Trophoblast cell (in vitro differentiated cells and primary cell): ENCODE measurements at regions not wholly inside any gene's neighbourhood (a gene's known extent, or its start where the extent isn't known, plus 50 kb on each side); places are given as distances from the start of the nearest gene placed in this dataset.
A peak's percentile ranks its signal among the peaks of the same experiment; 100 is the strongest.

ENCODE experiments used
- DNase-seq, 2 donors: peaks; one replicate each; pipeline ENCODE4 v3.0.0-alpha.2; 2016
- H2AFZ ChIP-seq: 2 replicates; pipeline ENCODE4 v1.6.1; 2013; ENCODE audit warnings: low read length, moderate library complexity, mild to moderate bottlenecking; ENCODE audit not compliant: insufficient read depth, poor library complexity
- H2AK5ac ChIP-seq: 2 replicates; pipeline ENCODE4 v1.6.1; 2013; ENCODE audit warnings: mild to moderate bottlenecking, low read length
- H2BK120ac ChIP-seq: 2 replicates; pipeline ENCODE4 v1.6.1; 2013; ENCODE audit warnings: low read length, mild to moderate bottlenecking, moderate library complexity; ENCODE audit not compliant: insufficient read depth, poor library complexity
- H2BK12ac ChIP-seq: 2 replicates; pipeline ENCODE4 v1.6.1; 2013; ENCODE audit warnings: mild to moderate bottlenecking, low read length, moderate library complexity
- H2BK5ac ChIP-seq: 2 replicates; pipeline ENCODE4 v1.6.1; 2013; ENCODE audit warnings: low read length, low read depth, moderate library complexity, mild to moderate bottlenecking; ENCODE audit not compliant: poor library complexity
- H3K14ac ChIP-seq: 2 replicates; pipeline ENCODE4 v1.6.1; 2013; ENCODE audit warnings: mild to moderate bottlenecking, low read length
- H3K18ac ChIP-seq: 2 replicates; pipeline ENCODE4 v1.6.1; 2013; ENCODE audit warnings: mild to moderate bottlenecking, low read length
- H3K23ac ChIP-seq: 2 replicates; pipeline ENCODE4 v1.6.1; 2013; ENCODE audit warnings: low read length
- H3K27ac ChIP-seq: 2 replicates; pipeline ENCODE4 v1.5.1; 2013; ENCODE audit warnings: low read depth, mild to moderate bottlenecking, inconsistent platforms, low read length, moderate library complexity
- H3K27me3 ChIP-seq: 2 replicates; pipeline ENCODE4 v1.6.1; 2013; ENCODE audit warnings: inconsistent platforms, mild to moderate bottlenecking, low read length, moderate library complexity; ENCODE audit not compliant: insufficient read depth
- H3K36me3 ChIP-seq, 2 experiments: 1 replicate in 1 of 2; 2 replicates in 1 of 2; pipeline ENCODE4 v1.6.1; 2013; ENCODE audit warnings: low read length in 2 of 2, mild to moderate bottlenecking in 2 of 2, moderate library complexity in 1 of 2; ENCODE audit not compliant: insufficient read depth in 2 of 2, control insufficient read depth in 1 of 2
- H3K4ac ChIP-seq: 2 replicates; pipeline ENCODE4 v1.6.1; 2013; ENCODE audit warnings: low read depth, mild to moderate bottlenecking, low read length, moderate library complexity
- H3K4me1 ChIP-seq, 2 experiments: 1 replicate in 1 of 2; 2 replicates in 1 of 2; pipeline ENCODE4 v1.6.1; 2013; ENCODE audit warnings: low read length in 2 of 2, mild to moderate bottlenecking in 2 of 2, moderate library complexity in 1 of 2; ENCODE audit not compliant: insufficient read depth in 2 of 2, control insufficient read depth in 1 of 2
- H3K4me2 ChIP-seq: 2 replicates; pipeline ENCODE4 v1.6.1; 2013; ENCODE audit warnings: inconsistent platforms, mild to moderate bottlenecking, low read length, moderate library complexity
- H3K4me3 ChIP-seq: 2 replicates; pipeline ENCODE4 v1.5.1; 2013; ENCODE audit warnings: mild to moderate bottlenecking, low read depth, low read length, inconsistent platforms
- H3K79me1 ChIP-seq: one replicate; pipeline ENCODE4 v1.6.1; 2013; ENCODE audit warnings: low read length
- H3K79me2 ChIP-seq: 2 replicates; pipeline ENCODE4 v1.6.1; 2013; ENCODE audit warnings: low read length, mild to moderate bottlenecking; ENCODE audit not compliant: control insufficient read depth, insufficient read depth, poor library complexity
- H3K9ac ChIP-seq: 2 replicates; pipeline ENCODE4 v1.6.1; 2013; ENCODE audit warnings: mild to moderate bottlenecking, low read length
- H3K9me3 ChIP-seq: 2 replicates; pipeline ENCODE4 v1.6.1; 2013; ENCODE audit warnings: low read depth, mild to moderate bottlenecking, control low read depth, inconsistent platforms, low read length; ENCODE audit not compliant: insufficient read depth
- H4K12ac ChIP-seq: 2 replicates; pipeline ENCODE4 v1.6.1; 2013; ENCODE audit warnings: low read depth, mild to moderate bottlenecking, low read length, moderate library complexity
- H4K8ac ChIP-seq: 2 replicates; pipeline ENCODE4 v1.6.1; 2013; ENCODE audit warnings: low read depth, mild to moderate bottlenecking, low read length, moderate library complexity
- H4K91ac ChIP-seq: one replicate; pipeline ENCODE4 v1.6.1; 2013; ENCODE audit warnings: low read depth, mild to moderate bottlenecking, low read length, moderate library complexity
- WGBS: extraction: QIAGEN DNeasy Blood & Tissue Kit; methylation state at CpG from one replicate; pipeline ENCODE4 v1.1.7; 2013; ENCODE audit warnings: missing lambda C conversion rate; ENCODE audit not compliant: insufficient read length, insufficient coverage; ENCODE audit errors: extremely low coverage; 5-methylcytosine and 5-hydroxymethylcytosine counted together

GRCh38 chr6:166826264-166826663 lies 130.1 kb downstream of the RNASET2 start:
- H3K79me2 ChIP-seq = no peaks in the 10 kb centered on the region
- no peak overlapping the region for H3K4ac ChIP-seq
- no peak overlapping the region for H4K91ac ChIP-seq
- no peak overlapping the region for H3K23ac ChIP-seq
- no peak overlapping the region for H3K27ac ChIP-seq
- no CpG with 5 or more reads among the region's 6 CpGs for WGBS
- no peak overlapping the region for H2BK5ac ChIP-seq
- no peak overlapping the region for H2AK5ac ChIP-seq
- H2AFZ ChIP-seq = no peak overlapping the region
- no peak overlapping the region for H3K9ac ChIP-seq
- H4K12ac ChIP-seq = no peak overlapping the region
- H4K8ac ChIP-seq = no peak overlapping the region
- DNase-seq = peak in 1 of 2 donors; percentile 36
- no peaks in the 10 kb centered on the region for H3K27me3 ChIP-seq
- no peaks in the 10 kb centered on the region for H3K36me3 ChIP-seq
- no peak overlapping the region for H3K4me2 ChIP-seq
- H3K18ac ChIP-seq = no peak overlapping the region
- H3K14ac ChIP-seq = no peak overlapping the region
- H3K9me3 ChIP-seq = peaks cover 1% of the 10 kb centered on the region
- no peaks in the 10 kb centered on the region for H3K4me1 ChIP-seq
- no peaks in the 10 kb centered on the region for H3K79me1 ChIP-seq
- no peak overlapping the region for H2BK120ac ChIP-seq
- no peak overlapping the region for H2BK12ac ChIP-seq
- H3K4me3 ChIP-seq = no peak overlapping the region

GRCh38 chr6:166825553-166826145 lies 130.7 kb downstream of the RNASET2 start:
- Histone ChIP-seq H4K91ac (no peak overlapping the region), H3K79me2 (no peaks in the 10 kb centered on the region), H3K18ac (no peak overlapping the region), H2BK5ac (no peak overlapping the region), H3K79me1 (no peaks in the 10 kb centered on the region), H2BK120ac (no peak overlapping the region), H3K9me3 (peaks cover 1% of the 10 kb centered on the region), H3K27ac (no peak overlapping the region), H3K9ac (no peak overlapping the region), H3K4me1 (no peaks in the 10 kb centered on the region), H3K14ac (no peak overlapping the region), H2AFZ (no peak overlapping the region), H3K23ac (no peak overlapping the region), H3K27me3 (no peaks in the 10 kb centered on the region), H3K36me3 (no peaks in the 10 kb centered on the region), H3K4ac (no peak overlapping the region), H4K8ac (no peak overlapping the region), H4K12ac (no peak overlapping the region), H2BK12ac (no peak overlapping the region), H2AK5ac (no peak overlapping the region), H3K4me3 (no peak overlapping the region), H3K4me2 (no peak overlapping the region)
- peak in 1 of 2 donors; percentile 22 for DNase-seq
- WGBS = no CpG with 5 or more reads among the region's 6 CpGs

GRCh38 chr6:166824880-166825250 lies 131.5 kb downstream of the RNASET2 start:
- Histone ChIP-seq H3K9me3 (peaks cover 1% of the 10 kb centered on the region), H3K27me3 (no peaks in the 10 kb centered on the region), H4K12ac (no peak overlapping the region), H3K79me2 (no peaks in the 10 kb centered on the region), H4K91ac (no peak overlapping the region), H2AK5ac (no peak overlapping the region), H3K36me3 (no peaks in the 10 kb centered on the region), H3K23ac (no peak overlapping the region), H3K4ac (no peak overlapping the region), H3K4me1 (no peaks in the 10 kb centered on the region), H4K8ac (no peak overlapping the region), H2BK120ac (no peak overlapping the region), H2BK12ac (no peak overlapping the region), H3K18ac (no peak overlapping the region), H2AFZ (no peak overlapping the region), H3K9ac (no peak overlapping the region), H3K79me1 (no peaks in the 10 kb centered on the region), H3K27ac (no peak overlapping the region), H2BK5ac (no peak overlapping the region), H3K14ac (no peak overlapping the region), H3K4me2 (no peak overlapping the region), H3K4me3 (no peak overlapping the region)
- no CpG with 5 or more reads among the region's 10 CpGs for WGBS
- DNase-seq = no peak

GRCh38 chr6:166824146-166824879 lies 132.0 kb downstream of the RNASET2 start:
- no peak overlapping the region for H2BK5ac ChIP-seq

More at GRCh38 chr6:166824146-166824879, 132.0 kb downstream of the RNASET2 start:
- Histone ChIP-seq H2AK5ac (no peak overlapping the region), H3K4ac (no peak overlapping the region), H3K27me3 (no peaks in the 10 kb centered on the region), H3K4me3 (no peak overlapping the region), H3K9me3 (peaks cover 1% of the 10 kb centered on the region), H3K79me2 (no peaks in the 10 kb centered on the region), H3K18ac (no peak overlapping the region), H3K4me2 (no peak overlapping the region), H3K36me3 (no peaks in the 10 kb centered on the region), H4K12ac (no peak overlapping the region), H2BK12ac (no peak overlapping the region), H4K8ac (no peak overlapping the region), H3K4me1 (no peaks in the 10 kb centered on the region), H2BK120ac (no peak overlapping the region), H3K27ac (no peak overlapping the region), H2AFZ (no peak overlapping the region), H3K14ac (no peak overlapping the region), H3K9ac (no peak overlapping the region), H3K79me1 (no peaks in the 10 kb centered on the region), H4K91ac (no peak overlapping the region), H3K23ac (no peak overlapping the region)
- WGBS = no CpG with 5 or more reads among the region's 10 CpGs
- no peak for DNase-seq
